Right atrium auricular region (tissue), 2 donors: ENCODE measurements at regions not wholly inside any gene's neighbourhood (a gene's known extent, or its start where the extent isn't known, plus 50 kb on each side); places are given as distances from the start of the nearest gene placed in this dataset.
"Not testable (repeated sequence)": the region's sequence is repeated elsewhere in the genome, so short reads cannot be mapped to it uniquely, and the experiment has no call there.

Experiments used
- DNase-seq: peaks from one replicate; pipeline ENCODE4 v3.0.0-alpha.2; 2019; ENCODE audit warnings: low spot score
- H3K27ac ChIP-seq, 2 donors: fragments of 200-600 bp; sonication (generic); 1 replicate in 1 of 2; 2 replicates in 1 of 2; pipeline ENCODE4 v1.5.1; 2016 to 2019
- H3K27me3 ChIP-seq, 2 donors: fragments of 200-600 bp; sonication (generic); one replicate each; pipeline versions ENCODE4 v1.5.1 to v1.6.0; 2017 to 2019
- H3K36me3 ChIP-seq: fragments of 200-600 bp; sonication (generic); one replicate; pipeline ENCODE4 v1.5.1; 2016
- H3K4me1 ChIP-seq, 2 donors: fragments of 200-600 bp; sonication (generic); one replicate each; pipeline versions ENCODE4 v1.5.1 to v1.6.0; 2017 to 2019
- H3K4me3 ChIP-seq, 2 donors: fragments of 200-600 bp; sonication (generic); 1 replicate in 1 of 2; 2 replicates in 1 of 2; pipeline ENCODE4 v1.5.1; 2017 to 2019; ENCODE audit warnings: mild to moderate bottlenecking in 1 of 2, moderate library complexity in 1 of 2
- H3K9me3 ChIP-seq, 2 donors: fragments of 200-600 bp; sonication (generic); one replicate each; pipeline ENCODE4 v1.5.1; 2019
- TF ChIP-seq, protein P1 (sequence below), 2 donors: fragments of 200-600 bp; sonication (generic); IDR thresholded peaks; one replicate each; pipeline ENCODE4 v1.5.1; 2019; ENCODE audit warnings: antibody characterized with exemption in 2 of 2

- Histone ChIP-seq H3K4me3 (no peak overlapping the region), H3K9me3 (no peaks in the 10 kb centered on the region), H3K27me3 (no peaks in the 10 kb centered on the region), H3K27ac (no peak overlapping the region), H3K4me1 (peaks cover 0 to 8% of the 10 kb centered on the region in 2 donors), H3K36me3 (no peaks in the 10 kb centered on the region)
- TF ChIP-seq, protein P1, sequence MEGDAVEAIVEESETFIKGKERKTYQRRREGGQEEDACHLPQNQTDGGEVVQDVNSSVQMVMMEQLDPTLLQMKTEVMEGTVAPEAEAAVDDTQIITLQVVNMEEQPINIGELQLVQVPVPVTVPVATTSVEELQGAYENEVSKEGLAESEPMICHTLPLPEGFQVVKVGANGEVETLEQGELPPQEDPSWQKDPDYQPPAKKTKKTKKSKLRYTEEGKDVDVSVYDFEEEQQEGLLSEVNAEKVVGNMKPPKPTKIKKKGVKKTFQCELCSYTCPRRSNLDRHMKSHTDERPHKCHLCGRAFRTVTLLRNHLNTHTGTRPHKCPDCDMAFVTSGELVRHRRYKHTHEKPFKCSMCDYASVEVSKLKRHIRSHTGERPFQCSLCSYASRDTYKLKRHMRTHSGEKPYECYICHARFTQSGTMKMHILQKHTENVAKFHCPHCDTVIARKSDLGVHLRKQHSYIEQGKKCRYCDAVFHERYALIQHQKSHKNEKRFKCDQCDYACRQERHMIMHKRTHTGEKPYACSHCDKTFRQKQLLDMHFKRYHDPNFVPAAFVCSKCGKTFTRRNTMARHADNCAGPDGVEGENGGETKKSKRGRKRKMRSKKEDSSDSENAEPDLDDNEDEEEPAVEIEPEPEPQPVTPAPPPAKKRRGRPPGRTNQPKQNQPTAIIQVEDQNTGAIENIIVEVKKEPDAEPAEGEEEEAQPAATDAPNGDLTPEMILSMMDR (IDR thresholded peaks at IDR 0.05) = no peak
- no peak for DNase-seq
These were observed 73.1 kb upstream of the RAP1B start for GRCh38 chr12:68537571-68537970.

GRCh38 chr12:68538726-68539614, 71.7 kb upstream of the RAP1B start:
- Histone ChIP-seq H3K4me1 (peaks cover 0 to 5% of the 10 kb centered on the region in 2 donors), H3K36me3 (no peaks in the 10 kb centered on the region), H3K9me3 (no peaks in the 10 kb centered on the region), H3K27me3 (no peaks in the 10 kb centered on the region), H3K4me3 (peak overlapping the region; percentile 2 to 22), H3K27ac (peak overlapping the region; percentile 47 to 77)
- TF ChIP-seq, protein P1 (IDR thresholded peaks at IDR 0.05) = no peak
- DNase-seq = peak; percentile 85

DNA sequence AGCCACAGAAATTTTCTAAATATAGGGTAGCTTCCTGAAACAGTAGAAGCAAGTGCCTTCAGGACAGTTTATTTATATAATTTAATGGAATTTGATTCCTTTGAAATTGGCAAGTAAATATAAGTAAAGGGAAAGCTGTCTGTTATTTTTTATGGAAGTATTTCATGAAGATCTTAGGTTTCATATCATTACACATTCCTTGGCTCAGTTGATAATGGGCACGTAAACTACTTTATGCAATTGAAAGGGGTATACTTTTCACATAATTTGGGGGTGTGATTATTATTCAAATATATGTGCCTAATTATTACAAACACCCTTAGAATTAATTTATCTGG, 71.1 kb upstream of the RAP1B start:
- H3K27me3 ChIP-seq = no peaks in the 10 kb centered on the region
- H3K4me3 ChIP-seq = peak overlapping the region in 1 of 2 donors; percentile 22
- peaks cover 0 to 5% of the 10 kb centered on the region in 2 donors for H3K4me1 ChIP-seq
- no peak for DNase-seq
- peak overlapping the region in 1 of 2 donors; percentile 77 for H3K27ac ChIP-seq
- TF ChIP-seq, protein P1 (IDR thresholded peaks at IDR 0.05) = no peak
- no peaks in the 10 kb centered on the region for H3K9me3 ChIP-seq
- no peaks in the 10 kb centered on the region for H3K36me3 ChIP-seq

- H3K9me3 ChIP-seq, H3K36me3 ChIP-seq, DNase-seq, H3K4me1 ChIP-seq, H3K4me3 ChIP-seq, H3K27ac ChIP-seq, H3K27me3 ChIP-seq: not testable (repeated sequence)
These were observed 69.9 kb upstream of the RAP1B start for GRCh38 chr12:68540768-68541167.

DNA sequence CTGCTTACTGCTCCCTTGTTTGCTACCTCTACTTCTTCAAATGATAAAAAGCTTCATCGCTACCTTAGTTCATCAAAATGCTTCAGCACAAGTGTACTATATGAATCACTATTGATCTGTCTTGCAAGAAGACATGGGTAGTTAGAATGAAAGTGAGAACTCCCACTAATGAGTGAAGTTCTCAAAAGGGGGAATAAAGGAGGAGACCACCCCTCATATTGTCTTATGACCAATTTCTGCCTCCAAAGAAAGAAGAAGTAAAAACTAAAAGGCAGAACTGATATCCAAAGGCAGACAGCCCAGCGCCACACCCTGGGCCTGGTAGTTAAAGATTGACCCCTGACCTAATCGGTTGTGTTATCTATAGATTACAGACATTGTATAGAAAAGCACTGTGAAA, 63.4 kb upstream of the RAP1B start:
- not testable (repeated sequence) for DNase-seq, H3K27ac ChIP-seq, H3K4me1 ChIP-seq, H3K36me3 ChIP-seq, H3K27me3 ChIP-seq, H3K4me3 ChIP-seq
- H3K9me3 ChIP-seq = peaks cover 0 to 16% of the 10 kb centered on the region in 2 donors

DNA sequence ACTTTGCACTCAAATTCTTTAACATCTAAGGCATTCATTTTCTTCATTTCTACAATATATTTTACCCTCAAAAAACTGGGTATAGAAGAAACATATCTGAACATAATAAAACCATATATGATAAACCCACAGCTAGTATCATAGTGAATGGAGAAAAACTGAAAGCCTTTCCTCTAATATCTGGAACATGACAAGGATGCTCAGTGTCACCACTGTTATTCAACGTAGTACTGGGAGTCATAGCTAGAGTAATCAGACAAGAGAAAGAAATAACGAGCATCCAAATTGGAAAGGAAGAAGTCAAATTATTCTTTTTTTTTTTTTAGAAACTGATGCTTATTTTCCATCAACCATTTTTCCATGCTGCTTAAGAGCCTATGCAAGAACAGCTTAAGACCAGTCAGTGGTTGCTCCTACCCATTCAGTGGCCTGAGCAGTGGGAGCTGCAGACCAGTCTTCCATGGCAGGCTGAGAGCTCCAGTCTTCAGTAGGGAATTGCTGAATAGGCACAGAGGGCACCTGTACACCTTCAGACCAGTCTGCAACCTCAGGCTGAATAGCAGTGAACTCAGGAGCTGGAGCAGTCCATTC, 58.0 kb upstream of the RAP1B start:
- not testable (repeated sequence) for H3K4me1 ChIP-seq, DNase-seq, H3K27me3 ChIP-seq, H3K36me3 ChIP-seq, H3K4me3 ChIP-seq, H3K27ac ChIP-seq, H3K9me3 ChIP-seq

DNA sequence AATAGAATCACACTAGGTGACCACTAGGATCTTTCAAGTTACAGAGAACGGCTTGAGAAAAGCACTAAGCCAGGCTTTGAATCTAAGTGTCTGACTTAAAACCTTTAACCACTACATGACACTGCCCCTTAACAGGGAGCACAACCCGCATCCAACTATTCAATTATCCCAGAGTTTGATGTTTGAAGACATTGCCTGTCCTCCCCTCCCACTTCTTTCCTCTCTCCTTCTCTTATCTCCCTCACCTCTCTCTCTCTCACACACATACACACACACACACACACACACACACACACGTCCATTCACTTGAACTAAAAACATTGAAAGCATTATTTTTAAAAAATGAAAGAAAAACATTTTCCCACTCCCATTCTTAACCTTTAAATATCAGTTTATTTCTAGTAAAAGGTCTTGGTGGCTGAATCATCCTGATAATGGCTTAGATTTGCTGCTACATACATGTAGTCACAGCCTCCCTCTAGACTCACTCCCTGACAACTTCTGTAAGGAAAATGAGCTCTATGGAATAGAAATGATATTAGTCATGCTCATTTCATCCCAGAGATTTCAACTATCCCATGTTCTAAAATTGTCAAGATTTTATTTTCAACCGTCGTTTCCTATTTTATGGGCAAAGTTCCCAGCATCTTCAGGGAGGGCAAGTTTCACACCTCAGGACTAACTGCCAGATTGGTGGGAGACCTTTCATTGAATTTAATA, 53.5 kb upstream of the RAP1B start:
- no peaks in the 10 kb centered on the region for H3K9me3 ChIP-seq
- H3K36me3 ChIP-seq = no peaks in the 10 kb centered on the region
- H3K27me3 ChIP-seq = no peaks in the 10 kb centered on the region
- H3K27ac ChIP-seq = no peak overlapping the region
- DNase-seq = no peak
- H3K4me3 ChIP-seq = no peak overlapping the region
- peaks cover 0 to 14% of the 10 kb centered on the region in 2 donors for H3K4me1 ChIP-seq
- TF ChIP-seq, protein P1 (IDR thresholded peaks at IDR 0.05) = no peak
